Activated CD8-positive, alpha-beta T cell treated with anti-CD3 and anti-CD28 coated beads for 36 hours (primary cell): ENCODE measurements at regions not wholly inside any gene's neighbourhood (a gene's known extent, or its start where the extent isn't known, plus 50 kb on each side); places are given as distances from the start of the nearest gene placed in this dataset.

Experiments used
- ATAC-seq: fragments of 200-7000 bp; cut with Tn5 transposase; one replicate; pipeline ENCODE4 v1.10.0; 2021; ENCODE audit warnings: mild to moderate bottlenecking, moderate library complexity
- CTCF ChIA-PET: fragments of 350-600 bp; sonication (Branson Sonifier 250); formaldehyde crosslinking; loops from one replicate; lab custom pipeline; 2021; ENCODE audit warnings: antibody characterized with exemption; lab: Charles Lee
- POLR2A ChIA-PET: fragments of 350-600 bp; sonication (Branson Sonifier 250); formaldehyde crosslinking; loops from one replicate; lab custom pipeline; 2021; ENCODE audit warnings: antibody characterized with exemption; lab: Charles Lee
- DNase-seq: peaks from one replicate; pipeline ENCODE4 v3.0.0-alpha.2; 2020
- H3K27ac Mint-ChIP-seq: one replicate; pipeline ENCODE4 v1.8.0; 2021; ENCODE audit warnings: mild to moderate bottlenecking, mixed read lengths
- H3K27me3 Mint-ChIP-seq: one replicate; pipeline ENCODE4 v1.8.0; 2021; ENCODE audit warnings: mixed read lengths
- H3K36me3 Mint-ChIP-seq: one replicate; pipeline ENCODE4 v1.8.0; 2021; ENCODE audit warnings: low read depth, mixed read lengths
- H3K4me1 Mint-ChIP-seq: one replicate; pipeline ENCODE4 v1.8.0; 2021; ENCODE audit warnings: low read depth, mixed read lengths
- H3K4me3 Mint-ChIP-seq: one replicate; pipeline ENCODE4 v1.8.0; 2021; ENCODE audit warnings: mild to moderate bottlenecking, moderate library complexity, mixed read lengths
- H3K9me3 Mint-ChIP-seq: one replicate; pipeline ENCODE4 v1.8.0; 2021; ENCODE audit warnings: mixed read lengths
- CTCF ChIP-seq: fragments of 200-600 bp; IDR thresholded peaks from one replicate; pipeline ENCODE4 v1.8.0; 2022; ENCODE audit warnings: antibody characterized with exemption, mild to moderate bottlenecking
- intact Hi-C: fragments of 100-400 bp; cut with micrococcal nuclease; formaldehyde crosslinking; loops from one replicate; pipeline ENCODE4 v1.10.0; 2022

GRCh38 chr17:14748036-14748710 is 447.3 kb downstream of the HS3ST3B1 start:
- H3K36me3 Mint-ChIP-seq: no peaks in the 10 kb centered on the region
- intact Hi-C loops: no loop called here
- no peak overlapping the region for H3K27ac Mint-ChIP-seq
- TF ChIP-seq CTCF: no peak
- peaks cover 2% of the 10 kb centered on the region for H3K4me1 Mint-ChIP-seq
- H3K9me3 Mint-ChIP-seq: no peaks in the 10 kb centered on the region
- ChIA-PET CTCF (no interaction called here), POLR2A (no interaction called here)
- peak; percentile 42 for DNase-seq
- H3K4me3 Mint-ChIP-seq: no peak overlapping the region
- H3K27me3 Mint-ChIP-seq: peaks cover 1% of the 10 kb centered on the region
- peak; percentile 77 for ATAC-seq

DNA sequence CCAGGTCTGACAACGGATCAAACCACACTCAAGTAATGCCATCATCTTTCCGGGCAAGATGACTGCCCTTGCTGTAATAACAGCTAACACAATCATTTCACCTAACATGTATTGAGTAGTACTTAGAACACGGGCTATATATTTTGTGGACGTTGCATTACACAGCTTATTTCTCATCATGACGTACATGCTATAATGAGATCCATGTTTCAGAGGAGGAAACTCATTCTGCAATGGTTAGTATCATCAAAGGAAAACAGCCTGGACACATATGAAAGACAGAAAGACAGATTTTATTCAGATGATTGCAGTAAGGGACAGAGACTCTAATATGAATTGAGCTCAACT is 446.7 kb downstream of the HS3ST3B1 start:
- H3K27ac Mint-ChIP-seq: no peak overlapping the region
- no peak overlapping the region for H3K4me3 Mint-ChIP-seq
- ChIA-PET CTCF (no interaction called here), POLR2A (no interaction called here)
- intact Hi-C loops: no loop called here
- ATAC-seq (no peak), DNase-seq (no peak)
- no peaks in the 10 kb centered on the region for H3K9me3 Mint-ChIP-seq
- peaks cover 2% of the 10 kb centered on the region for H3K4me1 Mint-ChIP-seq
- H3K27me3 Mint-ChIP-seq: peaks cover 1% of the 10 kb centered on the region
- no peaks in the 10 kb centered on the region for H3K36me3 Mint-ChIP-seq
- TF ChIP-seq CTCF: no peak

DNA sequence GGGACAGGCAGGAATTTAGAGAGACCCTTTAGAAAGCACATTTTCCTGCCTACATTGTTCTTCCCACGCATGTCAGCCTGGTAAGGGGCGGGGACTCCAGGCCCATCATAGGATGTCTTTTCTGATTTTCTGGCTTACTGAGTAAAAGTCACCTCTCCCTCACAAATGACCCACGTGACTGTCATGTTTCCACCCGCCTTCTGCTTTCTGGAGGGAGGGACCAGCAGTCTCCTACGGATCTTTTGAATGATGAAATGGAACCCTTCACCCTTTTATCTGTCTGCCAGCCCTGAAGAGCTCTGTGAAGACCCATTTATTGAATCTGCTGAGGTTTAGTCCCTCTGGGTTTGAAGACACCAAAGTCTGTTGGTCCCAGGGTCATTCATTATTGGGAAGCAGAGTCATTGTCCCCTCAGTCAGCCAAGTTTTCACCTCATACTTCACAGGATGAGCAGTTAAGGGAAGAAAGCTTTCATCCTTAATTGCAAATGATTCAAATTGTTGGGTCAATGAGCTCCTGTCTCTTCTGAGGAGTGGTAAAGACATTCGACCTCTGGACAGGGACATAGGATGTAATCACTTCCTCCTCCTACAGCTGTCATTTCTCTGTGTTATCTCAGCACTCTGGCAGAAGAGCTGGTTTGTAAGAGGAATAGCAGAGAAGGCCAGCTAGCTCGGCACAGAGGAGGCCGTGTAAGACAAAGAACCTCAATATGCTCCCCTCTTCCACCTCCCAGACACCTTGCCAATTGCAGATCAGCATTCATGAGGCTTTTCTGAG is 446.1 kb downstream of the HS3ST3B1 start:
- DNase-seq (no peak), ATAC-seq (no peak)
- H3K4me1 Mint-ChIP-seq: peaks cover 2% of the 10 kb centered on the region
- H3K9me3 Mint-ChIP-seq: no peaks in the 10 kb centered on the region
- H3K36me3 Mint-ChIP-seq: no peaks in the 10 kb centered on the region
- intact Hi-C loops: no loop called here
- no peak overlapping the region for H3K4me3 Mint-ChIP-seq
- POLR2A ChIA-PET: no interaction called here
- H3K27ac Mint-ChIP-seq: no peak overlapping the region
- TF ChIP-seq CTCF: no peak
- CTCF ChIA-PET: no interaction called here
- H3K27me3 Mint-ChIP-seq: peaks cover 1% of the 10 kb centered on the region

DNA sequence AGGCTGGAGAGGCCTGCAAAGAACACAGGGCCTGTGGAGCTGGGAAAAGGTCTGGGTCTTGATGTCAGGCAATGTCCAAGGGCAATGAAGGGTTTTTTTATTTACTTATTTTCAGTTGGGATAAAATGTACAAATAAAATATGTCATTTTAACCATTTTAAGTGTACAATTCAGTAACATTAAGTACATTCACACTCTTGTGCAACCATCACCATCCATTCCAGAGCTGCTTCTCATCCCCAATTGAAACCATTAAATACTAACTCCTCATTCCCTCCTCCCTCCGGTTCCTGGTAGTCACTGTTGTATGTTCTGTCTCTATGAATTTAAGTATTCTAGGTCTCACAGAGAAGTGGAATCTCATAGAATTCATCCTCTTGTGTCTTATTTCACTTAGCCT is 444.7 kb downstream of the HS3ST3B1 start:
- intact Hi-C loops: no loop called here
- no peaks in the 10 kb centered on the region for H3K36me3 Mint-ChIP-seq
- H3K4me3 Mint-ChIP-seq: no peak overlapping the region
- H3K4me1 Mint-ChIP-seq: peaks cover 2% of the 10 kb centered on the region
- H3K27me3 Mint-ChIP-seq: peaks cover 1% of the 10 kb centered on the region
- CTCF ChIA-PET: no interaction called here
- H3K9me3 Mint-ChIP-seq: no peaks in the 10 kb centered on the region
- ATAC-seq: no peak
- DNase-seq: no peak
- POLR2A ChIA-PET: no interaction called here
- H3K27ac Mint-ChIP-seq: no peak overlapping the region
- no peak for TF ChIP-seq CTCF

- DNase-seq: peak; percentile 5
- H3K4me3 Mint-ChIP-seq: no peak overlapping the region
- no peak overlapping the region for H3K27ac Mint-ChIP-seq
- ATAC-seq: no peak
- no peaks in the 10 kb centered on the region for H3K9me3 Mint-ChIP-seq
- intact Hi-C loops: no loop called here
- peaks cover 1% of the 10 kb centered on the region for H3K27me3 Mint-ChIP-seq
- peaks cover 2% of the 10 kb centered on the region for H3K4me1 Mint-ChIP-seq
- ChIA-PET POLR2A (no interaction called here), CTCF (no interaction called here)
- no peaks in the 10 kb centered on the region for H3K36me3 Mint-ChIP-seq
- TF ChIP-seq CTCF: no peak
Observed at GRCh38 chr17:14744761-14745473, 444.0 kb downstream of the HS3ST3B1 start.
